ENCODE measurements at regions not wholly inside any gene's neighbourhood (a gene's known extent, or its start where the extent isn't known, plus 50 kb on each side); places are given as distances from the start of the nearest gene placed in this dataset.

DNA sequence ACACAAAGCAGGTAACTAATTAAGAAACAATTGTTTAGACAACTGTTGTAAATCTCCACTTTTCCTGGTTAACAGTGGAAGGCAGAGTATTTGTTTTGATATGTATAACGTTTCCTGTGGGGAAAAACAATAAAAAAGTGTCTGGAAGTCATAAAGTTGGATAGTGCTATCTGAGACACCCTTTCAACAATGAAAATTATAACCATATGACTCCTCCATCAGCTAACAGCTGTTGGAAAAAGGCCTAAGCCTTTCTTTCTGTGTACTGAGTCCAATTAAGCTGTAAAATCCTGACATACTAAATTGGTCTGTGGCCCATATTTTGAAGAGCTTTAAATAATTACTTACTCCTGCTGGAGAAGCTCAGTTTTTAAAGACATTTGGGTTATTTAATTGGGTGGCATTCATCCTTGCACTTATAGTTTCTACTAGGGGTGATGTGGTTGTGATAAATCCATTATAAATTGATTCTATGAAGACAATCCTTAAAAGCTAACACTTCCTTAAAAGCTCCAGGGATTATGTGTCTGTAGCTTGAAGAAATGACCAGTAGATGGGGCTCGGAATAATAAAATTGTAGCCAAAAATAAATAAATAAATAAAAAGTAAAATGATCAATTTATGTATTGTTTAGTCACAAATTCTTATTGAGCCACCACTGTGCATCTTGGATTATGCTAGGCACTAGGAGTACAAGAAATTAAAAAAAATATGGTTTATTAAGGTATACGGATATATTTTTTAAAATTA is 698.1 kb upstream of the NXPH2 start:
- H3K4me3 ChIP-seq (ENCODE audit: low read depth in 2 of 2, low read length in 1 of 2): no peak overlapping the region
- H3K9me3 ChIP-seq: no peaks in the 10 kb centered on the region
- DNase-seq: no peak
- POLR2A ChIA-PET: interaction anchor here (0.6 kb wide), 1 partner anchor 18 kb away, joined by 3 read pairs; no protein-coding TSS in a partner anchor
- no peaks in the 10 kb centered on the region for H3F3A ChIP-seq (replicated peaks; ENCODE audit: insufficient read depth)
- no peak overlapping the region for H2AFZ ChIP-seq (ENCODE audit: low read depth)
- CTCF ChIA-PET: interaction anchor here (0.6 to 1.5 kb wide), 4 partner anchors 12 to 1386 kb away, joined by 3 to 4 read pairs (median 3); no protein-coding TSS in a partner anchor
- H4K20me1 ChIP-seq (ENCODE audit: insufficient read depth): no peaks in the 10 kb centered on the region
- H3K9me2 ChIP-seq: no peaks in the 10 kb centered on the region
- TF ChIP-seq FOSL2 (IDR thresholded peaks at IDR 0.05; ENCODE audit: borderline replicate concordance, low read depth): no peak
- TF ChIP-seq NRF1 (IDR thresholded peaks at IDR 0.05; ENCODE audit: low read depth, low read length): no peak
- TF ChIP-seq FOXJ3 (CRISPR knock-in tag; IDR thresholded peaks at IDR 0.05): no peak
- peak; percentile 22 for TF ChIP-seq CHD2 (IDR thresholded peaks at IDR 0.05; ENCODE audit: low read length, partially characterized antibody)
- no peak for TF ChIP-seq EZH2phosphoT487 (IDR thresholded peaks at IDR 0.05; ENCODE audit: borderline replicate concordance, low read depth)
- TF ChIP-seq SIN3A (IDR thresholded peaks at IDR 0.05; ENCODE audit: borderline replicate concordance, low read depth, low read length): no peak
- no peak for TF ChIP-seq YY1 (IDR thresholded peaks at IDR 0.05; ENCODE audit: low read depth)
- no peak for TF ChIP-seq RXRA (IDR thresholded peaks at IDR 0.05; ENCODE audit: borderline replicate concordance, low read depth)
- no peak for TF ChIP-seq POLR2AphosphoS5 (IDR thresholded peaks at IDR 0.05; ENCODE audit: low read depth, low read length)
- no peak for TF ChIP-seq PBX3 (IDR thresholded peaks at IDR 0.05)
- TF ChIP-seq RAD21 (IDR thresholded peaks at IDR 0.05; ENCODE audit: low read length): peak; percentile 46; the same call in 1 of the 2 replicates
- no peak for TF ChIP-seq TCF12 (IDR thresholded peaks at IDR 0.05)
- TF ChIP-seq ZBTB33 (IDR thresholded peaks at IDR 0.05; ENCODE audit: borderline replicate concordance, low read depth): no peak
- TF ChIP-seq TEAD4 (IDR thresholded peaks at IDR 0.05; ENCODE audit: borderline replicate concordance, insufficient read depth): no peak
- TF ChIP-seq EP300 (IDR thresholded peaks at IDR 0.05; ENCODE audit: borderline replicate concordance in 1 of 2, low read depth in 1 of 2, low read length in 1 of 2): peak in 1 of 2 experiments; percentile 77; a peak in 2 of 4 replicates
- no peak for TF ChIP-seq NFIC (IDR thresholded peaks at IDR 0.05; ENCODE audit: borderline replicate concordance)
- no peak for TF ChIP-seq GATA2 (CRISPR knock-in tag; IDR thresholded peaks at IDR 0.05)
- TF ChIP-seq, protein P1, sequence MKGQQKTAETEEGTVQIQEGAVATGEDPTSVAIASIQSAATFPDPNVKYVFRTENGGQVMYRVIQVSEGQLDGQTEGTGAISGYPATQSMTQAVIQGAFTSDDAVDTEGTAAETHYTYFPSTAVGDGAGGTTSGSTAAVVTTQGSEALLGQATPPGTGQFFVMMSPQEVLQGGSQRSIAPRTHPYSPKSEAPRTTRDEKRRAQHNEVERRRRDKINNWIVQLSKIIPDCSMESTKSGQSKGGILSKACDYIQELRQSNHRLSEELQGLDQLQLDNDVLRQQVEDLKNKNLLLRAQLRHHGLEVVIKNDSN (IDR thresholded peaks at IDR 0.05; ENCODE audit: borderline replicate concordance, low read depth): no peak
- no peak for TF ChIP-seq ELF1 (IDR thresholded peaks at IDR 0.05)
- TF ChIP-seq RCOR1 (IDR thresholded peaks at IDR 0.05; ENCODE audit: low read length): peak; percentile 62
- TF ChIP-seq SMC3 (IDR thresholded peaks at IDR 0.05; ENCODE audit: low read depth, low read length): no peak
- TF ChIP-seq IRF3 (IDR thresholded peaks at IDR 0.05; ENCODE audit: low read depth, low read length): no peak
- TF ChIP-seq, protein P2, sequence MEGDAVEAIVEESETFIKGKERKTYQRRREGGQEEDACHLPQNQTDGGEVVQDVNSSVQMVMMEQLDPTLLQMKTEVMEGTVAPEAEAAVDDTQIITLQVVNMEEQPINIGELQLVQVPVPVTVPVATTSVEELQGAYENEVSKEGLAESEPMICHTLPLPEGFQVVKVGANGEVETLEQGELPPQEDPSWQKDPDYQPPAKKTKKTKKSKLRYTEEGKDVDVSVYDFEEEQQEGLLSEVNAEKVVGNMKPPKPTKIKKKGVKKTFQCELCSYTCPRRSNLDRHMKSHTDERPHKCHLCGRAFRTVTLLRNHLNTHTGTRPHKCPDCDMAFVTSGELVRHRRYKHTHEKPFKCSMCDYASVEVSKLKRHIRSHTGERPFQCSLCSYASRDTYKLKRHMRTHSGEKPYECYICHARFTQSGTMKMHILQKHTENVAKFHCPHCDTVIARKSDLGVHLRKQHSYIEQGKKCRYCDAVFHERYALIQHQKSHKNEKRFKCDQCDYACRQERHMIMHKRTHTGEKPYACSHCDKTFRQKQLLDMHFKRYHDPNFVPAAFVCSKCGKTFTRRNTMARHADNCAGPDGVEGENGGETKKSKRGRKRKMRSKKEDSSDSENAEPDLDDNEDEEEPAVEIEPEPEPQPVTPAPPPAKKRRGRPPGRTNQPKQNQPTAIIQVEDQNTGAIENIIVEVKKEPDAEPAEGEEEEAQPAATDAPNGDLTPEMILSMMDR (IDR thresholded peaks at IDR 0.05): peak; percentile 46
- WGBS (ENCODE audit: low lambda C conversion rate): 26% methylated on average over 3 of the region's 3 CpGs
- H3K27ac ChIP-seq (ENCODE audit: low read depth in 2 of 2, low read length in 1 of 2): peak overlapping the region in 1 of 2 experiments; percentile 77; a peak in 2 of 4 replicates
- peaks cover 0 to 3% of the 10 kb centered on the region in 2 experiments; a peak in 1 of 4 replicates for H3K4me1 ChIP-seq (ENCODE audit: control insufficient read depth in 1 of 2, insufficient read depth in 2 of 2, low read depth in 1 of 2, low read length in 1 of 2)
- no peak overlapping the region for H3K4me2 ChIP-seq
- H3K36me3 ChIP-seq (replicated peaks in 1 of 2; ENCODE audit: control insufficient read depth in 1 of 2, insufficient read depth in 2 of 2, low read length in 1 of 2): no peaks in the 10 kb centered on the region
- H3K79me2 ChIP-seq (ENCODE audit: insufficient read depth): no peaks in the 10 kb centered on the region
- no peak overlapping the region for H3K9ac ChIP-seq
- H3K27me3 ChIP-seq (ENCODE audit: insufficient read depth): no peaks in the 10 kb centered on the region

Data from SK-N-SH (cell line).